ENCODE measurements at regions not wholly inside any gene's neighbourhood (a gene's known extent, or its start where the extent isn't known, plus 50 kb on each side); places are given as distances from the start of the nearest gene placed in this dataset.

DNA sequence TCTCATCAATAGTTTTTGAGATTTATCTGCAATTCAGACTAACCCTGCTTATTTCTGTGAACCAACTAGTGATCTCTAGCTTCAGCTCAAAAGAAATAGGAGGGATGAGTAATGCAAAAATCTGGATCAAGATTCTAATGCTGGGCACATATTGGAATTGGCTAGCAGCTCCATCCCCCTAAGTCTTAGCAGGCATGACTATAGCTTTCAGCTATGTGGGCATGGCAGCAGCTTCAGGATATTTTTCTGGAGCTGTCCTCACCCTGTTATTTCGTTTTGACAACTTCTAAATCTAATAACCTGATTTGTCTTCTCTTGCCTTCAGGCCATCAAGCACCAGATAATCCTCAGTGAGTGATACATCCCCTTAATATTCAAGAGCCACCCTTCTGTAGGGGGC is 50.8 kb upstream of the GNPDA2 start:
- TF ChIP-seq, protein P1, sequence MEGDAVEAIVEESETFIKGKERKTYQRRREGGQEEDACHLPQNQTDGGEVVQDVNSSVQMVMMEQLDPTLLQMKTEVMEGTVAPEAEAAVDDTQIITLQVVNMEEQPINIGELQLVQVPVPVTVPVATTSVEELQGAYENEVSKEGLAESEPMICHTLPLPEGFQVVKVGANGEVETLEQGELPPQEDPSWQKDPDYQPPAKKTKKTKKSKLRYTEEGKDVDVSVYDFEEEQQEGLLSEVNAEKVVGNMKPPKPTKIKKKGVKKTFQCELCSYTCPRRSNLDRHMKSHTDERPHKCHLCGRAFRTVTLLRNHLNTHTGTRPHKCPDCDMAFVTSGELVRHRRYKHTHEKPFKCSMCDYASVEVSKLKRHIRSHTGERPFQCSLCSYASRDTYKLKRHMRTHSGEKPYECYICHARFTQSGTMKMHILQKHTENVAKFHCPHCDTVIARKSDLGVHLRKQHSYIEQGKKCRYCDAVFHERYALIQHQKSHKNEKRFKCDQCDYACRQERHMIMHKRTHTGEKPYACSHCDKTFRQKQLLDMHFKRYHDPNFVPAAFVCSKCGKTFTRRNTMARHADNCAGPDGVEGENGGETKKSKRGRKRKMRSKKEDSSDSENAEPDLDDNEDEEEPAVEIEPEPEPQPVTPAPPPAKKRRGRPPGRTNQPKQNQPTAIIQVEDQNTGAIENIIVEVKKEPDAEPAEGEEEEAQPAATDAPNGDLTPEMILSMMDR (IDR thresholded peaks at IDR 0.05): no peak
- FAIRE-seq: no peak

More for the DNA sequence above, 50.8 kb upstream of the GNPDA2 start:
- Histone ChIP-seq H3K4me3 (no peak overlapping the region), H3K9me3 (no peaks in the 10 kb centered on the region), H3K4me1 (no peaks in the 10 kb centered on the region), H3K27me3 (no peaks in the 10 kb centered on the region), H3K27ac (no peak overlapping the region), H3K36me3 (no peaks in the 10 kb centered on the region)
- ATAC-seq (no peak), DNase-seq (no peak)
- intact Hi-C loops (cut with DNase I): no loop called here
- WGBS, 2 donors: 11 to 19% methylated on average over 1 of the region's 1 CpG

All from pancreas (tissue), 10 donors.